ENCODE measurements at regions not wholly inside any gene's neighbourhood (a gene's known extent, or its start where the extent isn't known, plus 50 kb on each side); places are given as distances from the start of the nearest gene placed in this dataset.

- H4K20me1 ChIP-seq (replicated peaks; ENCODE audit: control insufficient read depth, insufficient read depth, low read length): no peaks in the 10 kb centered on the region
- no peak overlapping the region for H3K4me3 ChIP-seq
- DNase-seq (ENCODE audit: extremely low read depth in 1 of 4, low spot score in 3 of 4): no peak
- CTCF ChIA-PET (ENCODE audit: low intra/inter-chr PET ratio): no interaction called here
- no peaks in the 10 kb centered on the region for H3K36me3 ChIP-seq (ENCODE audit: control insufficient read depth, insufficient read depth, low read length)
- no peak overlapping the region for H3K27ac ChIP-seq (ENCODE audit: extremely low read depth, low read depth, low read length)
- no peaks in the 10 kb centered on the region for H3K9me1 ChIP-seq (ENCODE audit: control insufficient read depth, insufficient read depth, low read length)
- intact Hi-C loops (cut with micrococcal nuclease): no loop called here
- no peak overlapping the region for H2AFZ ChIP-seq (ENCODE audit: low read depth, low read length)
- H3K79me2 ChIP-seq (ENCODE audit: control insufficient read depth, insufficient read depth, low read length): no peaks in the 10 kb centered on the region
- H3K9me3 ChIP-seq (replicated peaks; ENCODE audit: control insufficient read depth, insufficient read depth, low read depth, low read length): peaks cover 4% of the 10 kb centered on the region; the same call in 1 of the 2 replicates
- TF ChIP-seq CTCF (IDR thresholded peaks at IDR 0.05 in 2 of 3, conservative IDR thresholded peaks at IDR 0.05 in 1 of 3; ENCODE audit: insufficient read depth in 2 of 3, low read depth in 1 of 3, low read length in 3 of 3) (no peak), PML (IDR thresholded peaks at IDR 0.05; ENCODE audit: low read length) (no peak), ZBTB2 (IDR thresholded peaks at IDR 0.05) (no peak), ZNF384 (IDR thresholded peaks at IDR 0.05; ENCODE audit: low read depth, low read length) (no peak), NEUROD1 (IDR thresholded peaks at IDR 0.05; ENCODE audit: borderline replicate concordance, low read depth, low read length, partially characterized antibody) (no peak), SIX5 (IDR thresholded peaks at IDR 0.05; ENCODE audit: borderline replicate concordance in 1 of 2, insufficient read depth in 1 of 2, low read depth in 1 of 2, low read length in 2 of 2) (no peak), CREB3L1 (IDR thresholded peaks at IDR 0.05; ENCODE audit: borderline replicate concordance, low read depth) (no peak), HMG20B (CRISPR knock-in tag; IDR thresholded peaks at IDR 0.05) (no peak), MAX (CRISPR knock-in tag; IDR thresholded peaks at IDR 0.05) (no peak)
- peaks cover 2 to 15% of the 10 kb centered on the region in 2 experiments; a peak in 2 of 5 replicates for H3K27me3 ChIP-seq (ENCODE audit: control insufficient read depth in 2 of 2, insufficient read depth in 2 of 2, low read length in 2 of 2)
- FAIRE-seq: no peak
- H3K4me1 ChIP-seq (replicated peaks in 1 of 2; ENCODE audit: control insufficient read depth in 2 of 2, insufficient read depth in 2 of 2, low read length in 2 of 2): no peaks in the 10 kb centered on the region
- no TSS peak for BruUV-seq (replicated peaks)
- H3K4me2 ChIP-seq (ENCODE audit: insufficient read depth, low read length): no peak overlapping the region
- POLR2A ChIA-PET: no interaction called here
- no peak for ATAC-seq
- in situ Hi-C loops (cut with MboI): loop anchor here (5.0 kb wide), 1 partner anchor 71 kb away; no protein-coding TSS in a partner anchor
- H3K9ac ChIP-seq (ENCODE audit: insufficient read depth in 1 of 2, low read depth in 2 of 2, low read length in 2 of 2): no peak overlapping the region
- 21% methylated on average over 9 of the region's 9 CpGs for WGBS (ENCODE audit: insufficient coverage, low coverage, missing lambda C conversion rate)
Observed at GRCh38 chr2:3138621-3139020, 239.0 kb downstream of the EIPR1 start.

Measured in K562 (cell line).